Right lobe of liver (tissue), 4 donors: ENCODE measurements at regions not wholly inside any gene's neighbourhood (a gene's known extent, or its start where the extent isn't known, plus 50 kb on each side); places are given as distances from the start of the nearest gene placed in this dataset.

ENCODE experiments used
- POLR2A ChIP-seq: fragments of 450-650 bp; IDR thresholded peaks from one replicate; pipeline ENCODE4 v1.6.1; 2017; ENCODE audit warnings: antibody characterized with exemption, mild to moderate bottlenecking
- TF ChIP-seq, protein P1 (sequence below), 4 donors: fragments of 200-600 bp in 3 of 4; fragments of 450-650 bp in 1 of 4; IDR thresholded peaks; one replicate each; pipeline versions ENCODE4 v1.5.1 to v1.8.0; 2016 to 2022; ENCODE audit warnings: antibody characterized with exemption in 4 of 4, mild to moderate bottlenecking in 2 of 4
- donor health status: DM: no; HTN: no; CAD: no.
- donor health status: DM: no; HTN: no; CAD: no.
- donor health status: DM: no; HTN: yes; CAD: no.

DNA sequence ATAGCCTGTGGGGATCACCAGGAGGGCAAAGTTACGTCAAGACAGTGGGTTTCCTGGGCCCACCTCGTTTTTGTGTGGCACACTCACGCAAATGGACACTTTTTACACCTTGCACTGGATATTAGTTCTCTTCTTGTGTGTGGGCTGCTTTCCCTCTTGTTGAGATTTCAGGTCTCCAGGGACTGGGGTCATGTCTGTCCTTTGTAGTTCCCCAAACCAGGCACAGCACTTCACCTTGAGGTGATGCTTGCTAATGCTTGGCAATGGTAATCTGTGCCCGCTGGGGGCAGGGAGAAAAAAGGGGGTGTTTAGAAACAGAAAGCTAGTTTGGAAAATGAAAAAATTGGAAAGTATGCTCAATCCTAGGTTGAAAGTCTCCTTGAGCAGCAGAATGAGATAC is 195.3 kb downstream of the PTEN start:
- TF ChIP-seq, protein P1, sequence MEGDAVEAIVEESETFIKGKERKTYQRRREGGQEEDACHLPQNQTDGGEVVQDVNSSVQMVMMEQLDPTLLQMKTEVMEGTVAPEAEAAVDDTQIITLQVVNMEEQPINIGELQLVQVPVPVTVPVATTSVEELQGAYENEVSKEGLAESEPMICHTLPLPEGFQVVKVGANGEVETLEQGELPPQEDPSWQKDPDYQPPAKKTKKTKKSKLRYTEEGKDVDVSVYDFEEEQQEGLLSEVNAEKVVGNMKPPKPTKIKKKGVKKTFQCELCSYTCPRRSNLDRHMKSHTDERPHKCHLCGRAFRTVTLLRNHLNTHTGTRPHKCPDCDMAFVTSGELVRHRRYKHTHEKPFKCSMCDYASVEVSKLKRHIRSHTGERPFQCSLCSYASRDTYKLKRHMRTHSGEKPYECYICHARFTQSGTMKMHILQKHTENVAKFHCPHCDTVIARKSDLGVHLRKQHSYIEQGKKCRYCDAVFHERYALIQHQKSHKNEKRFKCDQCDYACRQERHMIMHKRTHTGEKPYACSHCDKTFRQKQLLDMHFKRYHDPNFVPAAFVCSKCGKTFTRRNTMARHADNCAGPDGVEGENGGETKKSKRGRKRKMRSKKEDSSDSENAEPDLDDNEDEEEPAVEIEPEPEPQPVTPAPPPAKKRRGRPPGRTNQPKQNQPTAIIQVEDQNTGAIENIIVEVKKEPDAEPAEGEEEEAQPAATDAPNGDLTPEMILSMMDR (IDR thresholded peaks at IDR 0.05), result no peak
- no peak for TF ChIP-seq POLR2A
